Activated CD4-positive, alpha-beta T cell treated with anti-CD3 and anti-CD28 coated beads, Interleukin-2, amount 10 ng/mL, durations not matched to agents 24 days and 14 days (primary cell): ENCODE measurements at regions not wholly inside any gene's neighbourhood (a gene's known extent, or its start where the extent isn't known, plus 50 kb on each side); places are given as distances from the start of the nearest gene placed in this dataset.
A peak's percentile ranks its signal among the peaks of the same experiment; 100 is the strongest.

ENCODE experiments used
- DNase-seq: peaks from one replicate; pipeline ENCODE4 v3.0.0; 2022
- H3K27ac Mint-ChIP-seq: one replicate; pipeline ENCODE4 v1.8.0; 2022; ENCODE audit warnings: mild to moderate bottlenecking, mixed read lengths
- H3K27me3 Mint-ChIP-seq: one replicate; pipeline ENCODE4 v1.8.0; 2022; ENCODE audit warnings: mixed read lengths
- H3K36me3 Mint-ChIP-seq: one replicate; pipeline ENCODE4 v1.8.0; 2022; ENCODE audit warnings: low read depth, mild to moderate bottlenecking, mixed read lengths
- H3K4me1 Mint-ChIP-seq: one replicate; pipeline ENCODE4 v1.8.0; 2021; ENCODE audit warnings: mixed read lengths
- H3K4me3 Mint-ChIP-seq: one replicate; pipeline ENCODE4 v1.8.0; 2022; ENCODE audit warnings: mild to moderate bottlenecking, moderate library complexity, mixed read lengths
- H3K9me3 Mint-ChIP-seq: one replicate; pipeline ENCODE4 v1.8.0; 2021; ENCODE audit warnings: mixed read lengths
- intact Hi-C: fragments of 100-400 bp; cut with micrococcal nuclease; formaldehyde crosslinking; loops from one replicate; pipeline ENCODE4 v1.15.1; 2023

- no peak for DNase-seq
- no peaks in the 10 kb centered on the region for H3K9me3 Mint-ChIP-seq
- H3K4me3 Mint-ChIP-seq = no peak overlapping the region
- no peaks in the 10 kb centered on the region for H3K36me3 Mint-ChIP-seq
- no peak overlapping the region for H3K27ac Mint-ChIP-seq
- H3K27me3 Mint-ChIP-seq = peaks cover 16% of the 10 kb centered on the region
- H3K4me1 Mint-ChIP-seq = peaks cover 3% of the 10 kb centered on the region
- intact Hi-C loops = loop anchor here (10.0 kb wide), 1 partner anchor 415 kb away; no protein-coding TSS in a partner anchor
Measured at GRCh38 chr7:16989811-16990413, 108.1 kb upstream of the AGR3 start.

GRCh38 chr7:16991551-16991950 is 109.8 kb upstream of the AGR3 start:
- Mint-ChIP-seq H3K27ac (no peak overlapping the region), H3K36me3 (no peaks in the 10 kb centered on the region), H3K4me1 (no peaks in the 10 kb centered on the region), H3K4me3 (no peak overlapping the region), H3K27me3 (peaks cover 14% of the 10 kb centered on the region), H3K9me3 (no peaks in the 10 kb centered on the region)
- no peak for DNase-seq
- intact Hi-C loops = no loop called here

- peaks cover 17% of the 10 kb centered on the region for H3K9me3 Mint-ChIP-seq
- H3K36me3 Mint-ChIP-seq = peaks cover 11% of the 10 kb centered on the region
- intact Hi-C loops = no loop called here
- no peak overlapping the region for H3K27ac Mint-ChIP-seq
- DNase-seq = no peak
- no peak overlapping the region for H3K4me3 Mint-ChIP-seq
- peaks cover 2% of the 10 kb centered on the region for H3K4me1 Mint-ChIP-seq
- peaks cover 5% of the 10 kb centered on the region for H3K27me3 Mint-ChIP-seq
Measured at GRCh38 chr7:16993543-16993942, 111.8 kb upstream of the AGR3 start.

GRCh38 chr7:16998481-16999051 is 116.8 kb upstream of the AGR3 start:
- peaks cover 13% of the 10 kb centered on the region for H3K36me3 Mint-ChIP-seq
- H3K9me3 Mint-ChIP-seq = peaks cover 27% of the 10 kb centered on the region
- no peak for DNase-seq
- H3K4me1 Mint-ChIP-seq = peaks cover 12% of the 10 kb centered on the region
- intact Hi-C loops = no loop called here
- H3K27me3 Mint-ChIP-seq = peaks cover 3% of the 10 kb centered on the region
- no peak overlapping the region for H3K27ac Mint-ChIP-seq
- H3K4me3 Mint-ChIP-seq = no peak overlapping the region

GRCh38 chr7:16999541-17000267 is 117.9 kb upstream of the AGR3 start:
- peaks cover 27% of the 10 kb centered on the region for H3K9me3 Mint-ChIP-seq
- H3K36me3 Mint-ChIP-seq = peaks cover 13% of the 10 kb centered on the region
- H3K4me1 Mint-ChIP-seq = peaks cover 15% of the 10 kb centered on the region
- DNase-seq = peak; percentile 76
- H3K27me3 Mint-ChIP-seq = peaks cover 6% of the 10 kb centered on the region
- intact Hi-C loops = loop anchor here (1.0 to 2.0 kb wide), 4 partner anchors 77 to 300 kb away; no protein-coding TSS in a partner anchor
- peak overlapping the region; percentile 84 for H3K27ac Mint-ChIP-seq
- peak overlapping the region; percentile 63 for H3K4me3 Mint-ChIP-seq

- Mint-ChIP-seq H3K27me3 (peaks cover 6% of the 10 kb centered on the region), H3K9me3 (peaks cover 7% of the 10 kb centered on the region), H3K27ac (no peak overlapping the region), H3K4me1 (peaks cover 17% of the 10 kb centered on the region), H3K36me3 (no peaks in the 10 kb centered on the region), H3K4me3 (no peak overlapping the region)
- intact Hi-C loops = no loop called here
- no peak for DNase-seq
Measured at GRCh38 chr7:17005271-17005670, 123.5 kb upstream of the AGR3 start.

GRCh38 chr7:17007841-17008240 is 126.1 kb upstream of the AGR3 start:
- H3K27ac Mint-ChIP-seq = no peak overlapping the region
- intact Hi-C loops = no loop called here
- peaks cover 4% of the 10 kb centered on the region for H3K9me3 Mint-ChIP-seq
- DNase-seq = no peak
- peaks cover 6% of the 10 kb centered on the region for H3K27me3 Mint-ChIP-seq
- no peak overlapping the region for H3K4me3 Mint-ChIP-seq
- H3K4me1 Mint-ChIP-seq = peaks cover 22% of the 10 kb centered on the region
- no peaks in the 10 kb centered on the region for H3K36me3 Mint-ChIP-seq

GRCh38 chr7:17009007-17009719 is 127.4 kb upstream of the AGR3 start:
- Mint-ChIP-seq H3K27me3 (peaks cover 5% of the 10 kb centered on the region), H3K36me3 (no peaks in the 10 kb centered on the region), H3K9me3 (peaks cover 4% of the 10 kb centered on the region), H3K27ac (no peak overlapping the region), H3K4me3 (no peak overlapping the region), H3K4me1 (peaks cover 22% of the 10 kb centered on the region)
- DNase-seq = no peak
- intact Hi-C loops = no loop called here

- intact Hi-C loops = no loop called here
- Mint-ChIP-seq H3K27ac (no peak overlapping the region), H3K4me3 (no peak overlapping the region), H3K27me3 (peaks cover 5% of the 10 kb centered on the region), H3K9me3 (peaks cover 4% of the 10 kb centered on the region), H3K36me3 (no peaks in the 10 kb centered on the region), H3K4me1 (peaks cover 21% of the 10 kb centered on the region)
- DNase-seq = no peak
Measured at GRCh38 chr7:17009933-17010332, 128.2 kb upstream of the AGR3 start.

GRCh38 chr7:17010637-17011300 is 129.0 kb upstream of the AGR3 start:
- Mint-ChIP-seq H3K4me3 (no peak overlapping the region), H3K27me3 (peaks cover 4% of the 10 kb centered on the region), H3K9me3 (no peaks in the 10 kb centered on the region), H3K27ac (no peak overlapping the region), H3K4me1 (peaks cover 21% of the 10 kb centered on the region), H3K36me3 (no peaks in the 10 kb centered on the region)
- DNase-seq = peak; percentile 64
- intact Hi-C loops = no loop called here

- no peak overlapping the region for H3K4me3 Mint-ChIP-seq
- H3K27me3 Mint-ChIP-seq = peaks cover 2% of the 10 kb centered on the region
- peaks cover 19% of the 10 kb centered on the region for H3K4me1 Mint-ChIP-seq
- DNase-seq = no peak
- H3K36me3 Mint-ChIP-seq = no peaks in the 10 kb centered on the region
- intact Hi-C loops = no loop called here
- H3K9me3 Mint-ChIP-seq = no peaks in the 10 kb centered on the region
- H3K27ac Mint-ChIP-seq = no peak overlapping the region
Measured at GRCh38 chr7:17013204-17013603, 131.4 kb upstream of the AGR3 start.

- no peak for DNase-seq
- H3K27me3 Mint-ChIP-seq = peaks cover 2% of the 10 kb centered on the region
- H3K36me3 Mint-ChIP-seq = no peaks in the 10 kb centered on the region
- no peak overlapping the region for H3K4me3 Mint-ChIP-seq
- peaks cover 13% of the 10 kb centered on the region for H3K4me1 Mint-ChIP-seq
- H3K27ac Mint-ChIP-seq = no peak overlapping the region
- intact Hi-C loops = no loop called here
- no peaks in the 10 kb centered on the region for H3K9me3 Mint-ChIP-seq
Measured at GRCh38 chr7:17014686-17015085, 132.9 kb upstream of the AGR3 start.

GRCh38 chr7:17015598-17016031 is 133.8 kb upstream of the AGR3 start:
- H3K27ac Mint-ChIP-seq = no peak overlapping the region
- peaks cover 5% of the 10 kb centered on the region for H3K27me3 Mint-ChIP-seq
- intact Hi-C loops = no loop called here
- DNase-seq = no peak
- peaks cover 8% of the 10 kb centered on the region for H3K4me1 Mint-ChIP-seq
- H3K36me3 Mint-ChIP-seq = no peaks in the 10 kb centered on the region
- H3K4me3 Mint-ChIP-seq = no peak overlapping the region
- no peaks in the 10 kb centered on the region for H3K9me3 Mint-ChIP-seq
